ENCODE measurements at regions not wholly inside any gene's neighbourhood (a gene's known extent, or its start where the extent isn't known, plus 50 kb on each side); places are given as distances from the start of the nearest gene placed in this dataset.

- no peak for DNase-seq (ENCODE audit: low spot score in 2 of 2)
- H3K27ac ChIP-seq, result no peak overlapping the region
- no peak for TF ChIP-seq CTCF (IDR thresholded peaks at IDR 0.05)
- no peaks in the 10 kb centered on the region for H3K27me3 ChIP-seq
- H3K4me1 ChIP-seq, result no peaks in the 10 kb centered on the region
- intact Hi-C loops (cut with DNase I), result no loop called here
- H3K9me3 ChIP-seq, result no peaks in the 10 kb centered on the region
- no peak overlapping the region for H3K4me3 ChIP-seq
- no peaks in the 10 kb centered on the region for H3K36me3 ChIP-seq
These were observed 192.1 kb upstream of the NCAM1 start for GRCh38 chr11:112769170-112769569.

- intact Hi-C loops (cut with DNase I), result no loop called here
- H3K4me3 ChIP-seq, result no peak overlapping the region
- no peak for DNase-seq (ENCODE audit: low spot score in 2 of 2)
- no peak overlapping the region for H3K27ac ChIP-seq
- TF ChIP-seq CTCF (IDR thresholded peaks at IDR 0.05), result no peak
- H3K36me3 ChIP-seq, result no peaks in the 10 kb centered on the region
- no peaks in the 10 kb centered on the region for H3K4me1 ChIP-seq
- H3K27me3 ChIP-seq, result no peaks in the 10 kb centered on the region
- H3K9me3 ChIP-seq, result no peaks in the 10 kb centered on the region
These were observed 191.6 kb upstream of the NCAM1 start for GRCh38 chr11:112769584-112769983.

DNA sequence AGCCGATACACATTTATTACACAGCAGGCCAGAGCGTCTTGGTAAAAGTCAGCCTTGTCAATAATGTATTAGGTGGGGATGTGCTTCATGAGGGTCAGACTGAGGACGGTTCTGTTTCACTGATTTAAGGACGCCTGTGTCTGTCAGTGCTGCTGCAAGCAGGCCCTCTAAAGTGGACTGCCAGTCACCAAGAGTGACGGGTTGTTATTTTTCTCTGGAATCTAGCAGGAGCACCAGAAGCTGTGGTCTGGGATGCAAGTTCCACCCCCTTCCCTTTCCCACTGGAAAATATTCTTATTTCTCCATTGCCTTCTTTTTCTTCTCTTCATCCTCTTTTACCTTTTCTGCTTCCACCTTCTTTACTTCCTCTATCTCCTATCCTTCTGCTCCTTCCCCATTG is 191.2 kb upstream of the NCAM1 start:
- H3K27me3 ChIP-seq, result no peaks in the 10 kb centered on the region
- DNase-seq (ENCODE audit: low spot score in 2 of 2), result no peak
- intact Hi-C loops (cut with DNase I), result no loop called here
- H3K9me3 ChIP-seq, result no peaks in the 10 kb centered on the region
- H3K4me1 ChIP-seq, result no peaks in the 10 kb centered on the region
- no peaks in the 10 kb centered on the region for H3K36me3 ChIP-seq
- no peak overlapping the region for H3K27ac ChIP-seq
- H3K4me3 ChIP-seq, result no peak overlapping the region
- no peak for TF ChIP-seq CTCF (IDR thresholded peaks at IDR 0.05)

DNA sequence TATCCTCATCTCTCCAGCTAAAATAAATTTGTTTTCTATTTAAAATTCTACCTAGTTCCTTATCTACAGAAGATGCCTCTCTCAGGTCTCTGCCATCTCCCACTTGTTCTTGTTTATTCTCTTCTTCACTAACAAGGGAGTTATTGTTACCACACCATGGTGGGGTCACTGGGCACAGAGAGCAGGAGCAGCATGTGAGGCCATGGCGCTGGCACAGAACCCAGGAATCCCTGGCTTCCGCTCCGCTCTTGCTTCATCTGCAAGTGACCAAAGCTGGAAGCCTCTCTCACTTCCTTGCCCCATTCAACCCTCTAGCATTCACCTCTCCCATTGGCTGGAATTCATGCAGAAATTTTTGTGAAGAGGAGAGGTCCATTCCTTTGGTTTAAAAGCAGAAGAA is 190.7 kb upstream of the NCAM1 start:
- DNase-seq (ENCODE audit: low spot score in 2 of 2), result no peak
- Histone ChIP-seq H3K4me3 (no peak overlapping the region), H3K9me3 (no peaks in the 10 kb centered on the region), H3K27ac (no peak overlapping the region), H3K27me3 (no peaks in the 10 kb centered on the region), H3K36me3 (no peaks in the 10 kb centered on the region), H3K4me1 (no peaks in the 10 kb centered on the region)
- no peak for TF ChIP-seq CTCF (IDR thresholded peaks at IDR 0.05)
- intact Hi-C loops (cut with DNase I), result no loop called here

DNA sequence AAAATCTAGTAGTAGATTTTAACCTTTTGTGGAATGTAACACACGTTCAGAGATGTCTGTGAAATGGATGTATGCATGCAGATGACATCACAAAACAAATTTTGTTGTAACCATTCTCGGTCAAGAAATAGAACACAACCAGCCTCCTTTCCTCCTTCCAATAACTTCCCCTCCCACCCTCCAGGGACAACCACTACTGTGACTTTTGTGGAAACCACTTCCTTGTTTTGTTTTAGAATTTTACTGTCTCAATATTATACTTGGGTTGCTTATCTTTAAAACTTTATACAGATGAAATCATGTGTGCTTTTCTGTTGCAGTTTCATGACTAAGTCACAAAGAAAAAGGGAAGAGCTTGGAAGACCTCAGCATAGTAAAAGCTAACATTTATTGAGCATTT is 189.4 kb upstream of the NCAM1 start:
- H3K4me1 ChIP-seq, result no peaks in the 10 kb centered on the region
- no peak overlapping the region for H3K4me3 ChIP-seq
- intact Hi-C loops (cut with DNase I), result no loop called here
- H3K27me3 ChIP-seq, result no peaks in the 10 kb centered on the region
- H3K9me3 ChIP-seq, result no peaks in the 10 kb centered on the region
- no peak overlapping the region for H3K27ac ChIP-seq
- no peak for DNase-seq (ENCODE audit: low spot score in 2 of 2)
- H3K36me3 ChIP-seq, result no peaks in the 10 kb centered on the region
- no peak for TF ChIP-seq CTCF (IDR thresholded peaks at IDR 0.05)

GRCh38 chr11:112773264-112773663 is 188.0 kb upstream of the NCAM1 start:
- intact Hi-C loops (cut with DNase I), result no loop called here
- no peak for TF ChIP-seq CTCF (IDR thresholded peaks at IDR 0.05)
- Histone ChIP-seq H3K27me3 (no peaks in the 10 kb centered on the region), H3K27ac (no peak overlapping the region), H3K9me3 (no peaks in the 10 kb centered on the region), H3K4me1 (no peaks in the 10 kb centered on the region), H3K4me3 (no peak overlapping the region), H3K36me3 (no peaks in the 10 kb centered on the region)
- DNase-seq (ENCODE audit: low spot score in 2 of 2), result no peak
